GM12873 (cell line): ENCODE measurements at regions not wholly inside any gene's neighbourhood (a gene's known extent, or its start where the extent isn't known, plus 50 kb on each side); places are given as distances from the start of the nearest gene placed in this dataset.

Experiments
- CTCF ChIP-seq: IDR thresholded peaks from 2 replicates; pipeline ENCODE4 v1.5.1; 2012; ENCODE audit warnings: low read depth, mild to moderate bottlenecking, moderate library complexity, low read length, control low read depth; ENCODE audit not compliant: insufficient read depth; ENCODE audit errors: missing control alignments

GRCh38 chr4:66328803-66329574 lies 658.7 kb upstream of the EPHA5 start:
- no peak for TF ChIP-seq CTCF

- TF ChIP-seq CTCF = no peak
Observed at GRCh38 chr4:66307641-66308438, 637.6 kb upstream of the EPHA5 start.

- no peak for TF ChIP-seq CTCF
Observed at GRCh38 chr4:66300336-66300934, 630.1 kb upstream of the EPHA5 start.

- TF ChIP-seq CTCF = no peak
Observed at GRCh38 chr4:66298569-66298968, 628.3 kb upstream of the EPHA5 start.

- no peak for TF ChIP-seq CTCF
Observed at GRCh38 chr4:66297703-66298102, 627.4 kb upstream of the EPHA5 start.

GRCh38 chr4:66294638-66295037 lies 624.3 kb upstream of the EPHA5 start:
- no peak for TF ChIP-seq CTCF

GRCh38 chr4:66284991-66285451 lies 614.7 kb upstream of the EPHA5 start:
- TF ChIP-seq CTCF = no peak
